GM12891 (cell line): ENCODE measurements at regions not wholly inside any gene's neighbourhood (a gene's known extent, or its start where the extent isn't known, plus 50 kb on each side); places are given as distances from the start of the nearest gene placed in this dataset.

ENCODE experiments used
- POLR2A ChIP-seq: IDR thresholded peaks from 2 replicates; pipeline ENCODE4 v1.6.1; 2011; ENCODE audit warnings: low read depth, low read length, control low read depth
- TAF1 ChIP-seq: IDR thresholded peaks from 2 replicates; pipeline ENCODE4 v1.6.1; 2011; ENCODE audit warnings: low read depth, low read length, control low read depth

- TF ChIP-seq POLR2A (no peak), TAF1 (no peak)
These were observed 186.2 kb upstream of the TBL1X start for GRCh38 chrX:9278475-9279233.
